ENCODE measurements at regions not wholly inside any gene's neighbourhood (a gene's known extent, or its start where the extent isn't known, plus 50 kb on each side); places are given as distances from the start of the nearest gene placed in this dataset.

DNA sequence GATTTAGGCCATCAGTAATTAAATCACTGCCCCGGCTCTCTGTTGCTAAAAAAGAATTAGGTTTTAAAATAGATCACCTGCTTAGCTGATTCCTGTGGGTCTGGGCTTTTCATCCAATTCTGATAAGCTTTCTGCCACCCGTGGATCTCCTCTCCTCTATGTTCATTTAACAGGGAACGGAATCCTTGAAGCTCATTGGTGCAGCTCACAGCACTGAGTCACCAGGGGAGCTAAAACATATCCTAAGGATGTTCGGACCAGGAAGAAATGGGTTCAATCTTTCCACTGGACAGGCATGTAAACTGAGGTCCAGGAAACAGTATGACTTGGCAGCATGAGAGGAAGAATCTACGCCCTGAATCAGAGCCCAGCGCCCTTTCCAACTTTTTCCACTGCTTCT is 267.1 kb upstream of the GRIA1 start:
- no peak overlapping the region for H3K23ac ChIP-seq (ENCODE audit: insufficient read length)
- H3K23me2 ChIP-seq (ENCODE audit: low read depth, low read length), result no peaks in the 10 kb centered on the region
- H4K20me1 ChIP-seq (replicated peaks in 1 of 2; ENCODE audit: control insufficient read depth in 1 of 2, insufficient read depth in 2 of 2, low read length in 2 of 2), result no peaks in the 10 kb centered on the region
- no peaks in the 10 kb centered on the region for H3K9me3 ChIP-seq (ENCODE audit: insufficient read depth in 2 of 2, low read depth in 1 of 2, low read length in 1 of 2)
- no peak overlapping the region for H2BK12ac ChIP-seq (ENCODE audit: low read depth, low read length)
- H3K14ac ChIP-seq (ENCODE audit: insufficient read length), result no peak overlapping the region
- no peak overlapping the region for H4K91ac ChIP-seq (replicated peaks; ENCODE audit: insufficient read length, low read length)
- no peak overlapping the region for H3K4me3 ChIP-seq (ENCODE audit: extremely low read depth in 1 of 4, insufficient read depth in 2 of 4, low read depth in 3 of 4, low read length in 4 of 4)
- no peak overlapping the region for H2BK20ac ChIP-seq (ENCODE audit: low read length)
- no peaks in the 10 kb centered on the region for H3K27me3 ChIP-seq (replicated peaks in 1 of 4; ENCODE audit: control insufficient read depth in 3 of 4, extremely low read depth in 1 of 4, insufficient read depth in 3 of 4, low read length in 3 of 4)
- no peaks in the 10 kb centered on the region for H3K79me1 ChIP-seq (ENCODE audit: low read depth, low read length)
- no peak overlapping the region for H3K4me2 ChIP-seq (ENCODE audit: insufficient read depth in 1 of 2, low read depth in 2 of 2, low read length in 2 of 2)
- no peaks in the 10 kb centered on the region for H3K79me2 ChIP-seq (ENCODE audit: control insufficient read depth in 1 of 2, insufficient read depth in 2 of 2, low read length in 2 of 2)
- POLR2A ChIA-PET (ENCODE audit: partially characterized antibody), result no interaction called here
- H3K4me1 ChIP-seq (replicated peaks in 1 of 4; ENCODE audit: control insufficient read depth in 3 of 4, insufficient read depth in 4 of 4, low read length in 3 of 4), result no peaks in the 10 kb centered on the region
- no peak overlapping the region for H2BK15ac ChIP-seq (ENCODE audit: low read length)
- CTCF ChIA-PET (ENCODE audit: partially characterized antibody), result interaction anchor here (1.1 kb wide), 1 partner anchor 743 kb away, joined by 3 read pairs; no protein-coding TSS in a partner anchor
- H3K36me3 ChIP-seq (ENCODE audit: control insufficient read depth in 2 of 4, insufficient read depth in 4 of 4, low read length in 3 of 4), result no peaks in the 10 kb centered on the region
- no peak overlapping the region for H3K9ac ChIP-seq (replicated peaks in 1 of 4; ENCODE audit: extremely low read depth in 1 of 4, low read depth in 3 of 4, low read length in 3 of 4)
- no peak overlapping the region for H3K56ac ChIP-seq (replicated peaks; ENCODE audit: insufficient read length, low read depth, low read length)
- 94% methylated on average over 6 of the region's 6 CpGs; no CpG with 5 or more reads in 1 of the 2 experiments for WGBS, 2 experiments (ENCODE audit: extremely low coverage in 1 of 2, insufficient coverage in 1 of 2, insufficient read length in 1 of 2, insufficient replicate concordance in 2 of 2, low coverage in 1 of 2, low lambda C conversion rate in 2 of 2, missing lambda C conversion rate in 1 of 2)
- no peak overlapping the region for H2BK5ac ChIP-seq (ENCODE audit: low read depth, low read length)
- no peak overlapping the region for H3K4ac ChIP-seq (replicated peaks; ENCODE audit: insufficient read length, low read depth, low read length)
- H2AFZ ChIP-seq (ENCODE audit: low read length), result no peak overlapping the region
- no peak for DNase-seq (ENCODE audit: low read depth in 1 of 2, low spot score in 2 of 2)
- no peak overlapping the region for H2BK120ac ChIP-seq (replicated peaks; ENCODE audit: low read depth, low read length)
- no peak overlapping the region for H3K18ac ChIP-seq (ENCODE audit: extremely low read depth, low read length)
- H4K5ac ChIP-seq (ENCODE audit: insufficient read length, low read depth, low read length), result no peak overlapping the region
- H3K27ac ChIP-seq (ENCODE audit: low read depth, low read length), result no peak overlapping the region
- no peak for FAIRE-seq
- no peak overlapping the region; the same call in 1 of the 2 replicates for H4K8ac ChIP-seq (ENCODE audit: extremely low read depth, insufficient read depth, low read length)
- H2AK5ac ChIP-seq (ENCODE audit: low read depth, low read length), result no peak overlapping the region
- TF ChIP-seq NANOG (IDR thresholded peaks at IDR 0.05; ENCODE audit: insufficient read depth, low read depth, low read length, poor library complexity, severe bottlenecking) (no peak), YY1 (IDR thresholded peaks at IDR 0.05; ENCODE audit: low read depth, low read length) (no peak), SIX5 (IDR thresholded peaks at IDR 0.05; ENCODE audit: low read depth, low read length) (no peak), POLR2AphosphoS5 (IDR thresholded peaks at IDR 0.05; ENCODE audit: low read depth, low read length) (no peak), RNF2 (IDR thresholded peaks at IDR 0.05; ENCODE audit: borderline replicate concordance, low read depth, low read length, missing control alignments, poor library complexity, severe bottlenecking) (no peak), SIRT6 (IDR thresholded peaks at IDR 0.05; ENCODE audit: low read length) (no peak), CHD1 (IDR thresholded peaks at IDR 0.05; ENCODE audit: low read depth, low read length) (no peak), TBP (IDR thresholded peaks at IDR 0.05; ENCODE audit: low read depth, low read length) (no peak)
